ENCODE measurements at regions not wholly inside any gene's neighbourhood (a gene's known extent, or its start where the extent isn't known, plus 50 kb on each side); places are given as distances from the start of the nearest gene placed in this dataset.

GRCh38 chr6:22006795-22007194 lies 290.0 kb downstream of the PRL start:
- Histone ChIP-seq H4K8ac (ENCODE audit: low read depth in 2 of 2, low read length in 2 of 2) (no peak overlapping the region), H2BK15ac (ENCODE audit: low read depth, low read length) (no peak overlapping the region), H2AFZ (replicated peaks; ENCODE audit: low read length, poor library complexity) (no peak overlapping the region), H3K23ac (ENCODE audit: low read depth, low read length) (no peak overlapping the region), H2BK120ac (ENCODE audit: low read depth, low read length) (no peak overlapping the region), H4K91ac (ENCODE audit: insufficient read depth, low read depth, low read length) (no peak overlapping the region), H3K27ac (ENCODE audit: insufficient read depth, low read length) (no peak overlapping the region), H4K5ac (ENCODE audit: low read depth, low read length) (no peak overlapping the region), H3K4me2 (ENCODE audit: low read depth, low read length) (no peak overlapping the region), H2AK5ac (ENCODE audit: low read depth, low read length) (no peak overlapping the region), H3K79me1 (ENCODE audit: low read depth in 1 of 2, low read length in 2 of 2) (no peaks in the 10 kb centered on the region), H3K36me3 (ENCODE audit: control insufficient read depth, insufficient read depth, low read length) (no peaks in the 10 kb centered on the region), H2AK9ac (replicated peaks; ENCODE audit: low read depth, low read length, poor library complexity) (no peak overlapping the region), H3K9me3 (ENCODE audit: control insufficient read depth, insufficient read depth, low read length) (peaks cover 3% of the 10 kb centered on the region), H3K4ac (ENCODE audit: low read depth, low read length) (no peak overlapping the region), H3K9ac (ENCODE audit: low read depth, low read length) (no peak overlapping the region), H4K20me1 (ENCODE audit: insufficient read depth, low read length) (no peaks in the 10 kb centered on the region), H3K4me3 (ENCODE audit: insufficient read depth, low read depth, low read length) (no peak overlapping the region), H3K14ac (replicated peaks; ENCODE audit: low read depth, low read length) (no peak overlapping the region), H3K18ac (ENCODE audit: low read depth, low read length) (no peak overlapping the region), H3K56ac (ENCODE audit: extremely low read depth, insufficient read depth, low read length) (no peak overlapping the region), H3K9me1 (ENCODE audit: insufficient read depth, low read length) (peaks cover 6% of the 10 kb centered on the region; the same call in 1 of the 2 replicates), H3K4me1 (ENCODE audit: control insufficient read depth, insufficient read depth, low read length) (peaks cover 4% of the 10 kb centered on the region), H2BK5ac (ENCODE audit: low read depth, low read length, poor library complexity, severe bottlenecking) (no peak overlapping the region), H2BK20ac (ENCODE audit: low read depth, low read length) (no peak overlapping the region), H3K27me3 (ENCODE audit: control insufficient read depth, insufficient read depth, low read length) (no peaks in the 10 kb centered on the region)
- in situ Hi-C loops (cut with MboI; ENCODE audit: low sequenced_read_pairs): no loop called here
- TF ChIP-seq NFE2L2 (IDR thresholded peaks at IDR 0.05; ENCODE audit: low read depth, low read length) (no peak), BHLHE40 (IDR thresholded peaks at IDR 0.05; ENCODE audit: low read depth, low read length) (no peak), CTCF (conservative IDR thresholded peaks at IDR 0.05; ENCODE audit: low read depth, low read length) (no peak), RFX5 (IDR thresholded peaks at IDR 0.05; ENCODE audit: low read depth, low read length) (no peak), RAD21 (IDR thresholded peaks at IDR 0.05; ENCODE audit: low read length) (no peak), POLR2A (IDR thresholded peaks at IDR 0.05; ENCODE audit: low read depth, low read length) (no peak), CHD1 (IDR thresholded peaks at IDR 0.05; ENCODE audit: low read depth, low read length) (no peak), RCOR1 (IDR thresholded peaks at IDR 0.05; ENCODE audit: insufficient replicate concordance, low read length) (no peak), CEBPB (IDR thresholded peaks at IDR 0.05; ENCODE audit: low read depth, low read length) (no peak), FOS (IDR thresholded peaks at IDR 0.05; ENCODE audit: low read depth, low read length) (no peak), MXI1 (IDR thresholded peaks at IDR 0.05; ENCODE audit: borderline replicate concordance, low read depth, low read length) (no peak), MAZ (IDR thresholded peaks at IDR 0.05; ENCODE audit: borderline replicate concordance, low read depth, low read length) (no peak), MAFK (IDR thresholded peaks at IDR 0.05; ENCODE audit: low read depth, low read length) (no peak), SMC3 (IDR thresholded peaks at IDR 0.05; ENCODE audit: low read depth, low read length) (no peak), USF2 (IDR thresholded peaks at IDR 0.05; ENCODE audit: low read depth, low read length) (no peak)
- TF ChIP-seq, protein P1, sequence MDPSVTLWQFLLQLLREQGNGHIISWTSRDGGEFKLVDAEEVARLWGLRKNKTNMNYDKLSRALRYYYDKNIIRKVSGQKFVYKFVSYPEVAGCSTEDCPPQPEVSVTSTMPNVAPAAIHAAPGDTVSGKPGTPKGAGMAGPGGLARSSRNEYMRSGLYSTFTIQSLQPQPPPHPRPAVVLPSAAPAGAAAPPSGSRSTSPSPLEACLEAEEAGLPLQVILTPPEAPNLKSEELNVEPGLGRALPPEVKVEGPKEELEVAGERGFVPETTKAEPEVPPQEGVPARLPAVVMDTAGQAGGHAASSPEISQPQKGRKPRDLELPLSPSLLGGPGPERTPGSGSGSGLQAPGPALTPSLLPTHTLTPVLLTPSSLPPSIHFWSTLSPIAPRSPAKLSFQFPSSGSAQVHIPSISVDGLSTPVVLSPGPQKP (IDR thresholded peaks at IDR 0.05; ENCODE audit: borderline replicate concordance, low read depth, low read length): no peak
- CTCF ChIA-PET: no interaction called here
- POLR2A ChIA-PET (ENCODE audit: unreplicated experiment): no interaction called here
- no peak for DNase-seq
- intact Hi-C loops (cut with micrococcal nuclease): no loop called here
- ATAC-seq (ENCODE audit: low read depth): no peak
- dilution Hi-C loops (cut with HindIII; ENCODE audit: low sequenced_read_pairs, unreplicated experiment): no loop called here
- BruUV-seq (replicated peaks): no TSS peak
- WGBS, 2 experiments (ENCODE audit: extremely low coverage in 2 of 2, insufficient read length in 1 of 2): no CpG with 5 or more reads among the region's 3 CpGs
